ENCODE measurements at regions not wholly inside any gene's neighbourhood (a gene's known extent, or its start where the extent isn't known, plus 50 kb on each side); places are given as distances from the start of the nearest gene placed in this dataset.

DNA sequence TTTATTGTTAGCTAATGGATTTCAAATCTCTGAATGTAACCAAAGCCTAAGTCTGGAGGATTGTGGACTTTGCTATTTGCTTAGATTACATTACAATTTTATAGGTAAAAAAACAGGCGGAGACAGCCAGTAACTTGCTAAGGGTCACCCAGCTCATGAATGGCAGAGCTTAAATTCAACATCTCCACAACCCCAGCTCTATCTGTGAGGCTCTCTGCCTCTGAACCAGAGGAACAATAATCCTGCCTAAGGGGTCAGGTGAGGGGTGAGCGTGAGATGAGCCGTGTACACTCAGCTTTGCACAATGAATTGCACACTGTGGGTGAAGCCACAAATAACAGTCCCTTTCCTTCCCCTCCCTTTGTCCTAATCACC is 69.8 kb upstream of the SPATA12 start:
- peaks cover 32% of the 10 kb centered on the region for H3K27me3 Mint-ChIP-seq
- no peak for DNase-seq
- CTCF ChIA-PET = interaction anchor here (2.3 to 6.5 kb wide), 5 partner anchors 75 to 288 kb away, joined by 8 to 206 read pairs (median 37); partner anchors contain the start of gene ARHGEF3
- H3K4me1 Mint-ChIP-seq = peaks cover 23% of the 10 kb centered on the region
- no peak overlapping the region for H3K4me3 Mint-ChIP-seq
- H3K36me3 Mint-ChIP-seq = peaks cover 2% of the 10 kb centered on the region
- H3K27ac Mint-ChIP-seq = no peak overlapping the region
- H3K9me3 Mint-ChIP-seq = no peaks in the 10 kb centered on the region

DNA sequence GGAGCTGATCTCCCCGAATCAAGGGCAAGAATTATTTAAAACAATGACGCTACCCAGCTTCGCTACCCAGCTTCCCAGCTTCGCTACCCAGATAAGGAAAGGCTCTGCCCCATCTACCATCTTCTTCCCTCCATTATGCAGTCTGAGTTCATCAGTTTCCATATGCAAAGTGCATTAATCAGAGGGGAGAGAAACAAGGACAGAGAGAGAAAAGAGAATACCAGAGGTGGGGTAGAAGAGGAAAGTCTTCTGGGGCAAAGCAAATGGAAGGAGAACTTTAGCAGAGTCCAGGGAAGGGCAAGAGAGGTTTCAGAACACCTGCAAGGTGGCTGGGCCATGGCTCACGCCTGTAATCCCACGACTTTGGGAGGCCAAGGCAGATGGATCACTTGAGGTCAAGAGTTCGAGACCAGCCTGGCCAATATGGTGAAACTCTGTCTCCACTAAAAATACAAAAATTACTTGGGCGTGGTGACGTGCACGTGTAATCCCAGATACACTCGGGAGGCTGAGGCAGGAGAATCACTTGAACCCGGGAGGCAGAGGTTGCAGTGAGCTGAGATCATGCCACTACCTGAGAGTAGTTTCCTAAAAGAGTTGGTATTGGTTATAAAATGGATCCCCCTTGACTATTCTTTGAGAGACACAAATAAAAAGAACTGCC is 70.4 kb upstream of the SPATA12 start:
- no peak for DNase-seq
- Mint-ChIP-seq H3K27ac (no peak overlapping the region), H3K27me3 (peaks cover 27% of the 10 kb centered on the region), H3K36me3 (no peaks in the 10 kb centered on the region), H3K4me1 (peaks cover 24% of the 10 kb centered on the region), H3K4me3 (no peak overlapping the region), H3K9me3 (no peaks in the 10 kb centered on the region)
- CTCF ChIA-PET = interaction anchor here (1.0 to 6.5 kb wide), 15 partner anchors 11 to 650 kb away, joined by 3 to 206 read pairs (median 9); partner anchors contain the start of gene ARHGEF3

GRCh38 chr3:56989169-56989976 is 71.1 kb upstream of the SPATA12 start:
- Mint-ChIP-seq H3K27ac (no peak overlapping the region), H3K4me3 (no peak overlapping the region), H3K9me3 (no peaks in the 10 kb centered on the region), H3K36me3 (no peaks in the 10 kb centered on the region), H3K4me1 (peaks cover 27% of the 10 kb centered on the region), H3K27me3 (peaks cover 27% of the 10 kb centered on the region)
- no peak for DNase-seq
- CTCF ChIA-PET = interaction anchor here (0.6 to 6.5 kb wide), 33 partner anchors 10 to 649 kb away, joined by 3 to 206 read pairs (median 5); partner anchors contain the start of gene ARHGEF3

- H3K4me3 Mint-ChIP-seq = no peak overlapping the region
- CTCF ChIA-PET = interaction anchor here (0.6 to 6.5 kb wide), 43 partner anchors 9 to 648 kb away, joined by 3 to 206 read pairs (median 4); partner anchors contain the start of gene ARHGEF3
- H3K27ac Mint-ChIP-seq = no peak overlapping the region
These were observed 71.9 kb upstream of the SPATA12 start for GRCh38 chr3:56988458-56989168.

GRCh38 chr3:56987238-56987895 is 73.1 kb upstream of the SPATA12 start:
- Mint-ChIP-seq H3K4me3 (no peak overlapping the region), H3K4me1 (peaks cover 29% of the 10 kb centered on the region), H3K9me3 (no peaks in the 10 kb centered on the region), H3K36me3 (no peaks in the 10 kb centered on the region), H3K27me3 (peaks cover 27% of the 10 kb centered on the region), H3K27ac (no peak overlapping the region)
- CTCF ChIA-PET = interaction anchor here (0.7 to 6.5 kb wide), 24 partner anchors 9 to 647 kb away, joined by 3 to 206 read pairs (median 5); partner anchors contain the start of gene ARHGEF3
- peak; percentile 29 for DNase-seq

More at GRCh38 chr3:56988458-56989168, 71.9 kb upstream of the SPATA12 start:
- peak; percentile 79 for DNase-seq
- H3K27me3 Mint-ChIP-seq = peaks cover 27% of the 10 kb centered on the region
- peaks cover 27% of the 10 kb centered on the region for H3K4me1 Mint-ChIP-seq
- H3K9me3 Mint-ChIP-seq = no peaks in the 10 kb centered on the region
- H3K36me3 Mint-ChIP-seq = no peaks in the 10 kb centered on the region

DNA sequence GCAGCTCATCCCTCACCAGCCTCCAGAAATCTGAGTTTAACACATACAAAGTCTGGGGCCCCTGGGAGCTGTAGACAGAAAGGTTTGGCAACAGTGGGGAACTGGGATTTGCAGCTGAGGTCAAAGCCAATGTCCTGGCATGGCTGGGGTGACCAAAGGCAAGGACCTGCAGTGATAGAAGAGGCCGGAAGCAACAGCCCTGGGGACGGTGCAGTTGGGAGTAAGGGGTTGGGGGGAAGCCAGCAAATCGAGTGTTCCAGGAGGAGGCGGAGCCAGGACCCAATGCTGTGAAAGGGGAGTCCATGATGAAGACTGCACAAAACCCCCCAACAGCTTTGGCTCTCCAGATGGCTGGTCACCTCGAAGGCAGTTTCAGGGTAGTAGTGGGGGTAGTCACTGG is 74.1 kb upstream of the SPATA12 start:
- no peaks in the 10 kb centered on the region for H3K9me3 Mint-ChIP-seq
- no peak overlapping the region for H3K27ac Mint-ChIP-seq
- no peaks in the 10 kb centered on the region for H3K36me3 Mint-ChIP-seq
- no peak for DNase-seq
- CTCF ChIA-PET = interaction anchor here (0.6 to 6.5 kb wide), 7 partner anchors 10 to 415 kb away, joined by 3 to 206 read pairs (median 25); partner anchors contain the start of gene ARHGEF3
- H3K4me1 Mint-ChIP-seq = peaks cover 29% of the 10 kb centered on the region
- H3K4me3 Mint-ChIP-seq = no peak overlapping the region
- H3K27me3 Mint-ChIP-seq = peaks cover 23% of the 10 kb centered on the region

GRCh38 chr3:56985878-56986277 is 74.6 kb upstream of the SPATA12 start:
- Mint-ChIP-seq H3K36me3 (no peaks in the 10 kb centered on the region), H3K4me1 (peaks cover 30% of the 10 kb centered on the region), H3K4me3 (no peak overlapping the region), H3K27ac (no peak overlapping the region), H3K9me3 (no peaks in the 10 kb centered on the region), H3K27me3 (peaks cover 19% of the 10 kb centered on the region)
- no peak for DNase-seq
- CTCF ChIA-PET = interaction anchor here (2.3 to 6.5 kb wide), 5 partner anchors 70 to 291 kb away, joined by 6 to 206 read pairs (median 37); partner anchors contain the start of gene ARHGEF3

DNA sequence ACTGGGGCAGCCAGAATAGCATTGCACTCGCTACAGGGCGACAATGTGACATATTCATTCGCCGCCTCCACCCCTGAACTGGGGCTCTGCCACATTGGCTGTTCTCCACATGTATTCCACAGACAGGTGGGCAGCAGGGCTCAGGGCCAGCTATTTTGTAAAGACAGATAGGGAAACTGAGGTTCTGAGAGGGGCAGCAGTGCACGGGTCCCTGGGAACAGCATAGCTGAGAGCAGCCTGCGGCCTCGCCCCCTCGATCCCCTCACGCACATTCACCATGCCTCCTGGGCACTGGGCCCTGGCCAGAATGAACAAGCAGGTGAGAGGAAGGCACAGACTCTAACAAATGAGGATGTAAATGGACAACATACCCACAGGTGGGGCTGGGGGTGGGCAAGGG is 75.0 kb upstream of the SPATA12 start:
- CTCF ChIA-PET = interaction anchor here (6.4 to 6.5 kb wide), 2 partner anchors 182 to 282 kb away, joined by 171 to 206 read pairs; partner anchors contain the start of gene ARHGEF3
- Mint-ChIP-seq H3K9me3 (no peaks in the 10 kb centered on the region), H3K4me1 (peaks cover 35% of the 10 kb centered on the region), H3K4me3 (no peak overlapping the region), H3K36me3 (no peaks in the 10 kb centered on the region), H3K27ac (no peak overlapping the region), H3K27me3 (peaks cover 16% of the 10 kb centered on the region)
- no peak for DNase-seq

DNA sequence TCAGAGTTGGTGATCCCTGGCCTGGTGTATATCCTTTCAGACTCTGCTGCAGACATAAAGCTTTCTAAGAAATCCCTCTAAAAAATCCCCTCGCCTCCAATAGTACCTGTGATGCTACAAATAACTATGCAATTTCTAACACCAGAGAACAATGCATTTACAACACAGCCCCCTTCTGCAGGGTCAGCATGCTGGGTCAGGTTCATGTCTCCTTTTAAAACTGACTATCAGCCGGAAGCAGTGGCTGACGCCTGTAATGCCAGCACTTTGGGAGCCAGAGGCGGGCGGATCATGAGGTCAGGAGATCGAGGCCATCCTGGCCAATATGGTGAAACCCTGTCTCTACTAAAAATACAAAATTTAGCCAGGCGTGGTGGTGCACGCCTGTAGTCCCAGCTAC is 77.0 kb upstream of the SPATA12 start:
- no peak overlapping the region for H3K27ac Mint-ChIP-seq

GRCh38 chr3:56981445-56982230 is 78.8 kb upstream of the SPATA12 start:
- Mint-ChIP-seq H3K27ac (no peak overlapping the region), H3K27me3 (no peaks in the 10 kb centered on the region), H3K36me3 (no peaks in the 10 kb centered on the region), H3K4me1 (peaks cover 24% of the 10 kb centered on the region), H3K4me3 (no peak overlapping the region), H3K9me3 (no peaks in the 10 kb centered on the region)
- DNase-seq = no peak
- CTCF ChIA-PET = interaction anchor here (0.5 to 1.7 kb wide), 11 partner anchors 15 to 417 kb away, joined by 3 to 5 read pairs (median 3); partner anchors contain the start of gene ARHGEF3

More for the DNA sequence above, 77.0 kb upstream of the SPATA12 start:
- Mint-ChIP-seq H3K4me1 (peaks cover 30% of the 10 kb centered on the region), H3K36me3 (no peaks in the 10 kb centered on the region), H3K27me3 (no peaks in the 10 kb centered on the region), H3K9me3 (no peaks in the 10 kb centered on the region), H3K4me3 (no peak overlapping the region)
- CTCF ChIA-PET = interaction anchor here (1.0 to 1.6 kb wide), 2 partner anchors 66 to 163 kb away, joined by 3 to 7 read pairs; no protein-coding TSS in a partner anchor
- no peak for DNase-seq

- Mint-ChIP-seq H3K4me1 (peaks cover 17% of the 10 kb centered on the region), H3K9me3 (no peaks in the 10 kb centered on the region), H3K27ac (no peak overlapping the region), H3K27me3 (no peaks in the 10 kb centered on the region), H3K36me3 (no peaks in the 10 kb centered on the region), H3K4me3 (no peak overlapping the region)
- peak; percentile 29 for DNase-seq
- CTCF ChIA-PET = interaction anchor here (0.5 to 1.7 kb wide), 12 partner anchors 15 to 416 kb away, joined by 3 to 5 read pairs (median 3); partner anchors contain the start of gene ARHGEF3
These were observed 79.6 kb upstream of the SPATA12 start for GRCh38 chr3:56980798-56981390.

DNA sequence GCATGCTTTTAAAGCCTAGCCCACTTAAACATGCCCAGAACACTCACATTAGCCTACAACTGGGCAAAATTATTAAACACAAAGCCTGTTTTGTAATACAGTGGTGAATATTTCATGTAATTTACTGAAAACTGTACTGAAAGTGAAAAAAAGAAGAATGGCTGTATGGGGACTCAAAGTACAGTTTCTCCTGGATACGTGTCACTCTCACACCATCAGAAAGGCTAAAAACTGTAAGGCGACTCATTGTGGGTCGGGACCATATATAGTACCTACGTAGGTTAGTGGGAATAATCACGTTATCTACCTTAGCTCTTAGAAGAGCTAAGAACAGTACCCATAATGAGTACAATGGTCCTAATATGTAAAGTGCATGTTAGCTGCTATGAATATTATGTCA is 80.2 kb upstream of the SPATA12 start:
- Mint-ChIP-seq H3K9me3 (no peaks in the 10 kb centered on the region), H3K27me3 (no peaks in the 10 kb centered on the region), H3K4me1 (peaks cover 11% of the 10 kb centered on the region), H3K4me3 (no peak overlapping the region), H3K36me3 (no peaks in the 10 kb centered on the region), H3K27ac (no peak overlapping the region)
- CTCF ChIA-PET = interaction anchor here (0.7 to 2.3 kb wide), 9 partner anchors 9 to 280 kb away, joined by 3 to 9 read pairs (median 3); no protein-coding TSS in a partner anchor
- no peak for DNase-seq
